Uterus (tissue), 2 donors: ENCODE measurements at regions not wholly inside any gene's neighbourhood (a gene's known extent, or its start where the extent isn't known, plus 50 kb on each side); places are given as distances from the start of the nearest gene placed in this dataset.

ENCODE experiments used
- POLR2A ChIP-seq, 2 donors: fragments of 450-650 bp; IDR thresholded peaks; one replicate each; pipeline ENCODE4 v1.6.1; 2016; ENCODE audit warnings: antibody characterized with exemption in 2 of 2, mild to moderate bottlenecking in 1 of 2, moderate library complexity in 1 of 2
- TF ChIP-seq, protein P1 (sequence below), 4 experiments: fragments of 200-600 bp in 2 of 4; fragments of 450-650 bp in 2 of 4; sonication (generic) in 2 of 4; IDR thresholded peaks; one replicate each; pipeline ENCODE4 v1.5.1; 2016 to 2019; ENCODE audit warnings: antibody characterized with exemption in 4 of 4, mild to moderate bottlenecking in 2 of 4, moderate library complexity in 1 of 4

DNA sequence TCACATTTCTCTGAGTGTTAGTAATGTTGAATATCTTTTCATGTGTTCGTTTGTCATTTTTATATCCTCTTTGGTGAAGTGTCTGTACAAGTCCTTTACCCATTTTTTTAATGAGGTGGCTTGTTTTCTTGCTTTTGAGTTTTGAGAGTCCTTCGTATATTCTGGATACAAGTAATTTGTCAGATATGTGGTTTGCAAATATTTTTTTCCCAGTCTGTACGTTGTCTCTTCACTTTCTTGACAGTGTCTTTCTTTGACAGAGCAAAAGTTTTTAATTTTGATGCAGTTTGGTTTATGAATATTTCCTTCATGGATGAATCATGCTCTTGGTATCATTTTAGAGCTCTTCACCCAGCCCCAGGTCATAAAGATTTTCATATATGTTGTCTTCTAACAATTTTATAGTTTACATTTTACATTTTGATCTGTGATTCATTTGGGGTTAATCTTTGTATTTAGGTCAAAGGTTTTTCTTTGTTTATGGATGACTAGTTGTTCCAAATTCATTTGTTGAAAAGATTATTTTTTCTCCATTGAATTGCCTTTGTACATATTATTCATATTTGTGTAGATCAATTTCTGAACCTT is 152.5 kb downstream of the MRPL14 start:
- TF ChIP-seq, protein P1, sequence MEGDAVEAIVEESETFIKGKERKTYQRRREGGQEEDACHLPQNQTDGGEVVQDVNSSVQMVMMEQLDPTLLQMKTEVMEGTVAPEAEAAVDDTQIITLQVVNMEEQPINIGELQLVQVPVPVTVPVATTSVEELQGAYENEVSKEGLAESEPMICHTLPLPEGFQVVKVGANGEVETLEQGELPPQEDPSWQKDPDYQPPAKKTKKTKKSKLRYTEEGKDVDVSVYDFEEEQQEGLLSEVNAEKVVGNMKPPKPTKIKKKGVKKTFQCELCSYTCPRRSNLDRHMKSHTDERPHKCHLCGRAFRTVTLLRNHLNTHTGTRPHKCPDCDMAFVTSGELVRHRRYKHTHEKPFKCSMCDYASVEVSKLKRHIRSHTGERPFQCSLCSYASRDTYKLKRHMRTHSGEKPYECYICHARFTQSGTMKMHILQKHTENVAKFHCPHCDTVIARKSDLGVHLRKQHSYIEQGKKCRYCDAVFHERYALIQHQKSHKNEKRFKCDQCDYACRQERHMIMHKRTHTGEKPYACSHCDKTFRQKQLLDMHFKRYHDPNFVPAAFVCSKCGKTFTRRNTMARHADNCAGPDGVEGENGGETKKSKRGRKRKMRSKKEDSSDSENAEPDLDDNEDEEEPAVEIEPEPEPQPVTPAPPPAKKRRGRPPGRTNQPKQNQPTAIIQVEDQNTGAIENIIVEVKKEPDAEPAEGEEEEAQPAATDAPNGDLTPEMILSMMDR (IDR thresholded peaks at IDR 0.05), result no peak
- no peak for TF ChIP-seq POLR2A (IDR thresholded peaks at IDR 0.05)
